ENCODE measurements at regions not wholly inside any gene's neighbourhood (a gene's known extent, or its start where the extent isn't known, plus 50 kb on each side); places are given as distances from the start of the nearest gene placed in this dataset.

GRCh38 chr11:92317222-92317621, 92.6 kb downstream of the FAT3 start:
- TF ChIP-seq CTCF (IDR thresholded peaks at IDR 0.05) = no peak
- no peak for TF ChIP-seq EZH2 (IDR thresholded peaks at IDR 0.05)
